Prostate gland (tissue), 2 donors: ENCODE measurements at regions not wholly inside any gene's neighbourhood (a gene's known extent, or its start where the extent isn't known, plus 50 kb on each side); places are given as distances from the start of the nearest gene placed in this dataset.

Experiments used
- CTCF ChIP-seq, 4 experiments: fragments of 200-600 bp in 2 of 4; fragments of 450-650 bp in 2 of 4; sonication (generic) in 2 of 4; IDR thresholded peaks; 1 replicate in 3 of 4; 2 replicates in 1 of 4; pipeline ENCODE4 v1.5.1; 2016 to 2019; ENCODE audit warnings: antibody characterized with exemption in 4 of 4, mild to moderate bottlenecking in 2 of 4, moderate library complexity in 2 of 4
- POLR2A ChIP-seq: fragments of 450-650 bp; IDR thresholded peaks from one replicate; pipeline ENCODE4 v1.6.1; 2016; ENCODE audit warnings: antibody characterized with exemption, mild to moderate bottlenecking
- POLR2AphosphoS5 ChIP-seq: sonication (generic); formaldehyde crosslinking; IDR thresholded peaks from one replicate; pipeline ENCODE4 v1.6.1; 2017; ENCODE audit warnings: antibody characterized with exemption

DNA sequence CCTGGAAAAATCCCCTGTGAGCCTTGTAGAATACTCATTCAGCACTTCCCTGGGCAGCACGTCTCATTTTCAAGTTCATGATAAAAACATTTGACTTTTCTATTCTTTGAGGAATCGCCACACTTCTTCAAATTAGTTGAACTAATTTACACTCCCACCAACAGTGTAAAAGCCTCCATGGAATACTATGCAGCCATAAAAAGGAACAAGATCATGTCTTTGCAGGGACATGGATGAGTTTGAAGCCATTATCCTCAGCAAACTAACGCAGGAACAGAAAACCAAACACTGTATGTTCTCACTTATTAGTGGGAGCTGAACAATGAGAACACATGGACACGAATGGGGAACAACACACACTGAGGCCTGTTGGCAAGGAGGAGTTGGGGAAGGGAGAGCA, 102.0 kb upstream of the HEY2 start:
- TF ChIP-seq POLR2A (no peak), CTCF (IDR thresholded peaks at IDR 0.05) (no peak), POLR2AphosphoS5 (no peak)
